B cell (primary cell): ENCODE measurements at regions not wholly inside any gene's neighbourhood (a gene's known extent, or its start where the extent isn't known, plus 50 kb on each side); places are given as distances from the start of the nearest gene placed in this dataset.

Experiments used
- ATAC-seq: fragments of 200-7000 bp; cut with Tn5 transposase; one replicate; pipeline ENCODE4 v1.10.0; 2021; ENCODE audit warnings: low read depth, mild to moderate bottlenecking, moderate number of reproducible peaks, moderate library complexity
- CTCF ChIA-PET: fragments of 350-600 bp; sonication (Branson Sonifier 250); formaldehyde crosslinking; loops from one replicate; lab custom pipeline; 2021; ENCODE audit warnings: antibody characterized with exemption, inconsistent platforms; lab: Charles Lee
- POLR2A ChIA-PET: fragments of 350-600 bp; sonication (Branson Sonifier 250); formaldehyde crosslinking; loops from one replicate; lab custom pipeline; 2021; ENCODE audit warnings: antibody characterized with exemption; lab: Charles Lee
- DNase-seq: peaks from one replicate; pipeline ENCODE4 v3.0.0; 2013
- H2AFZ ChIP-seq: 2 replicates; pipeline ENCODE4 v1.6.1; 2012; ENCODE audit warnings: mild to moderate bottlenecking, low read depth, low read length; ENCODE audit not compliant: insufficient read depth, poor library complexity, severe bottlenecking
- H3K27ac ChIP-seq, 2 donors: 1 replicate in 1 of 2; 2 replicates in 1 of 2; pipeline ENCODE4 v1.5.1; 2012 to 2013; ENCODE audit warnings: low read length in 2 of 2, mild to moderate bottlenecking in 2 of 2, moderate library complexity in 1 of 2
- H3K27me3 ChIP-seq, 4 experiments: fragments of 200-600 bp in 1 of 4; sonication (generic) in 1 of 4; replicated peaks in 1 of 4; 1 replicate in 2 of 4; 2 replicates in 2 of 4; pipeline versions ENCODE4 v1.6.1 to v1.7.0; 2013 to 2016; ENCODE audit warnings: low read length in 3 of 4, mild to moderate bottlenecking in 2 of 4, mixed read lengths in 1 of 4, moderate library complexity in 1 of 4; ENCODE audit not compliant: insufficient read depth in 4 of 4, control insufficient read depth in 3 of 4; ENCODE audit errors: control extremely low read depth in 1 of 4
- H3K36me3 ChIP-seq, 2 experiments: replicated peaks in 1 of 2; 1 replicate in 1 of 2; 2 replicates in 1 of 2; pipeline versions ENCODE4 v1.6.1 to v1.7.1; 2013; ENCODE audit warnings: low read length in 1 of 2; ENCODE audit not compliant: insufficient read depth in 2 of 2, control insufficient read depth in 1 of 2; ENCODE audit errors: control extremely low read depth in 1 of 2, extremely low read depth in 1 of 2
- H3K4me1 ChIP-seq, 2 donors: fragments of 200-600 bp in 1 of 2; sonication (generic) in 1 of 2; 1 replicate in 1 of 2; 2 replicates in 1 of 2; pipeline versions ENCODE4 v1.5.1 to v1.6.1; 2013 to 2017; ENCODE audit warnings: low read length in 2 of 2; ENCODE audit not compliant: control insufficient read depth in 2 of 2, insufficient read depth in 2 of 2
- H3K4me2 ChIP-seq: replicated peaks from 2 replicates; pipeline ENCODE3; 2012; ENCODE audit warnings: mild to moderate bottlenecking, low read depth, low read length; ENCODE audit not compliant: poor library complexity, severe bottlenecking
- H3K4me3 ChIP-seq, 5 experiments: fragments of 200-600 bp in 1 of 5; sonication (generic) in 1 of 5; 1 replicate in 3 of 5; 2 replicates in 2 of 5; pipeline versions ENCODE4 v1.5.1 to v1.7.0; 2011 to 2016; ENCODE audit warnings: low read length in 4 of 5, mild to moderate bottlenecking in 4 of 5, low read depth in 2 of 5, control low read depth in 1 of 5, moderate library complexity in 1 of 5; ENCODE audit not compliant: insufficient read depth in 1 of 5; ENCODE audit errors: control extremely low read depth in 1 of 5, extremely low read depth in 1 of 5
- H3K79me2 ChIP-seq: fragments of 200-600 bp; sonication (generic); one replicate; pipeline ENCODE4 v1.6.0; 2016; ENCODE audit warnings: low read length; ENCODE audit not compliant: control insufficient read depth, insufficient read depth
- H3K9ac ChIP-seq: fragments of 200-600 bp; sonication (generic); 2 replicates; pipeline ENCODE4 v1.6.1; 2017; ENCODE audit warnings: mild to moderate bottlenecking, low read length, moderate library complexity
- H3K9me3 ChIP-seq, 3 donors: one replicate each; pipeline versions ENCODE4 v1.6.1 to v1.7.1; 2013; ENCODE audit warnings: low read length in 2 of 3; ENCODE audit not compliant: control insufficient read depth in 2 of 3, insufficient read depth in 1 of 3; ENCODE audit errors: control extremely low read depth in 1 of 3
- H4K20me1 ChIP-seq: 2 replicates; pipeline ENCODE4 v1.6.0; 2012; ENCODE audit warnings: mild to moderate bottlenecking, low read length; ENCODE audit not compliant: insufficient read depth, control insufficient read depth, poor library complexity, severe bottlenecking
- H3K27ac Mint-ChIP-seq: one replicate; pipeline ENCODE4 v1.8.0; 2021; ENCODE audit warnings: mixed read lengths
- H3K27me3 Mint-ChIP-seq: one replicate; pipeline ENCODE4 v1.8.0; 2021; ENCODE audit warnings: mixed read lengths
- H3K4me1 Mint-ChIP-seq: one replicate; pipeline ENCODE4 v1.8.0; 2021; ENCODE audit warnings: mixed read lengths
- H3K4me3 Mint-ChIP-seq: one replicate; pipeline ENCODE4 v1.8.0; 2021; ENCODE audit warnings: mixed read lengths
- H3K9me3 Mint-ChIP-seq: one replicate; pipeline ENCODE4 v1.8.0; 2022; ENCODE audit warnings: mixed read lengths; ENCODE audit not compliant: insufficient read depth
- EZH2 ChIP-seq: IDR thresholded peaks from 2 replicates; pipeline ENCODE4 v1.6.1; 2012; ENCODE audit warnings: borderline replicate concordance, low read depth, mild to moderate bottlenecking, moderate library complexity, low read length; ENCODE audit not compliant: insufficient read depth, poor library complexity, severe bottlenecking
- WGBS: methylation state at CpG from one replicate; pipeline ENCODE4 v1.1.5; 2013; ENCODE audit warnings: missing lambda C conversion rate; ENCODE audit not compliant: insufficient coverage; 5-methylcytosine and 5-hydroxymethylcytosine counted together
- intact Hi-C: fragments of 100-400 bp; cut with micrococcal nuclease; formaldehyde crosslinking; loops from one replicate; pipeline ENCODE4 v1.10.0; 2022
- TF ChIP-seq, protein P1 (sequence below): fragments of 200-600 bp; IDR thresholded peaks from one replicate; pipeline ENCODE4 v1.8.0; 2022; ENCODE audit warnings: antibody characterized with exemption, mild to moderate bottlenecking

GRCh38 chr18:72329533-72329932, 214.6 kb downstream of the CBLN2 start:
- Histone ChIP-seq H3K79me2 (no peaks in the 10 kb centered on the region), H3K9me3 (no peaks in the 10 kb centered on the region), H3K36me3 (no peaks in the 10 kb centered on the region), H3K27ac (no peak overlapping the region), H3K27me3 (no peaks in the 10 kb centered on the region), H3K4me2 (no peak overlapping the region), H3K4me3 (no peak overlapping the region), H3K4me1 (no peaks in the 10 kb centered on the region), H3K9ac (no peak overlapping the region), H2AFZ (no peak overlapping the region), H4K20me1 (no peaks in the 10 kb centered on the region)
- no peak overlapping the region for H3K27ac Mint-ChIP-seq
- no peaks in the 10 kb centered on the region for H3K27me3 Mint-ChIP-seq
- H3K4me1 Mint-ChIP-seq, result no peaks in the 10 kb centered on the region
- H3K9me3 Mint-ChIP-seq, result no peaks in the 10 kb centered on the region
- no CpG with 5 or more reads among the region's 2 CpGs for WGBS
- ATAC-seq (no peak), DNase-seq (no peak)
- ChIA-PET POLR2A (no interaction called here), CTCF (no interaction called here)
- intact Hi-C loops, result no loop called here
- TF ChIP-seq, protein P1, sequence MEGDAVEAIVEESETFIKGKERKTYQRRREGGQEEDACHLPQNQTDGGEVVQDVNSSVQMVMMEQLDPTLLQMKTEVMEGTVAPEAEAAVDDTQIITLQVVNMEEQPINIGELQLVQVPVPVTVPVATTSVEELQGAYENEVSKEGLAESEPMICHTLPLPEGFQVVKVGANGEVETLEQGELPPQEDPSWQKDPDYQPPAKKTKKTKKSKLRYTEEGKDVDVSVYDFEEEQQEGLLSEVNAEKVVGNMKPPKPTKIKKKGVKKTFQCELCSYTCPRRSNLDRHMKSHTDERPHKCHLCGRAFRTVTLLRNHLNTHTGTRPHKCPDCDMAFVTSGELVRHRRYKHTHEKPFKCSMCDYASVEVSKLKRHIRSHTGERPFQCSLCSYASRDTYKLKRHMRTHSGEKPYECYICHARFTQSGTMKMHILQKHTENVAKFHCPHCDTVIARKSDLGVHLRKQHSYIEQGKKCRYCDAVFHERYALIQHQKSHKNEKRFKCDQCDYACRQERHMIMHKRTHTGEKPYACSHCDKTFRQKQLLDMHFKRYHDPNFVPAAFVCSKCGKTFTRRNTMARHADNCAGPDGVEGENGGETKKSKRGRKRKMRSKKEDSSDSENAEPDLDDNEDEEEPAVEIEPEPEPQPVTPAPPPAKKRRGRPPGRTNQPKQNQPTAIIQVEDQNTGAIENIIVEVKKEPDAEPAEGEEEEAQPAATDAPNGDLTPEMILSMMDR, result no peak
- TF ChIP-seq EZH2, result no peak
- H3K4me3 Mint-ChIP-seq, result no peak overlapping the region

DNA sequence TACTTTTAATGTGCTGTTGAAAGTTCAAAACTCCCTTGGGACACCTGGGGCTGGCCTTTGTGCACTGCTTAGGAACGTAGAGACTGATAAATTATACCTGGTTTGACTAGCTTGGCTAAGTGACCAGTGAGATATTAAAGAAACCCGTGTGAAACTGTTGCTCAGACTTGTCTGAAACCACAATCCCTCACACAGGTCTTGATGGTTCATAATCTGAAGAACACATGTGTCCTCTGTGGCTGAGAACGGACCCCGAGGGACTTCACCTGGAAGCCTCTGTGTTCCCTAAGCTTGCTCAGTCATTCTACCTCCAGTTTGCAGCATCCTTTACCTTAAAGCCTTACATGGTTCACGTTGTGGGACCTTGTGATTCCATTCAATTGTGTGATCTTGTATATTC, 218.8 kb downstream of the CBLN2 start:
- H3K4me3 ChIP-seq, result no peak overlapping the region
- no peaks in the 10 kb centered on the region for H3K4me1 Mint-ChIP-seq
- no peak overlapping the region for H3K4me2 ChIP-seq
- H3K4me1 ChIP-seq, result no peaks in the 10 kb centered on the region
- ATAC-seq, result no peak
- H3K9ac ChIP-seq, result no peak overlapping the region
- H3K79me2 ChIP-seq, result no peaks in the 10 kb centered on the region
- H3K4me3 Mint-ChIP-seq, result no peak overlapping the region
- H3K36me3 ChIP-seq, result no peaks in the 10 kb centered on the region
- intact Hi-C loops, result no loop called here
- ChIA-PET POLR2A (no interaction called here), CTCF (no interaction called here)
- H3K9me3 Mint-ChIP-seq, result no peaks in the 10 kb centered on the region
- H3K27ac Mint-ChIP-seq, result no peak overlapping the region
- no peaks in the 10 kb centered on the region for H4K20me1 ChIP-seq
- DNase-seq, result no peak
- H3K27me3 Mint-ChIP-seq, result no peaks in the 10 kb centered on the region
- 64% methylated on average over 4 of the region's 5 CpGs for WGBS
- no peaks in the 10 kb centered on the region for H3K9me3 ChIP-seq
- no peaks in the 10 kb centered on the region for H3K27me3 ChIP-seq
- no peak overlapping the region for H2AFZ ChIP-seq
- H3K27ac ChIP-seq, result no peak overlapping the region
- TF ChIP-seq EZH2, result no peak
- TF ChIP-seq, protein P1, result no peak
